Common myeloid progenitor, CD34-positive (primary cell): ENCODE measurements at regions not wholly inside any gene's neighbourhood (a gene's known extent, or its start where the extent isn't known, plus 50 kb on each side); places are given as distances from the start of the nearest gene placed in this dataset.

ENCODE experiments used
- CTCF ChIA-PET: fragments of 350-600 bp; sonication (Branson Sonifier 250); formaldehyde crosslinking; loops from one replicate; lab custom pipeline; 2021; ENCODE audit warnings: antibody characterized with exemption; lab: Charles Lee
- POLR2A ChIA-PET: fragments of 350-600 bp; sonication (Branson Sonifier 250); formaldehyde crosslinking; loops from one replicate; lab custom pipeline; 2021; ENCODE audit warnings: antibody characterized with exemption; lab: Charles Lee
- DNase-seq, 3 donors: peaks; one replicate each; pipeline versions ENCODE4 v3.0.0 to v3.0.0-alpha.2; 2013
- H3K27ac ChIP-seq, 2 experiments: 1 replicate in 1 of 2; 2 replicates in 1 of 2; pipeline ENCODE4 v1.7.0; 2013; ENCODE audit warnings: inconsistent platforms in 2 of 2, low read length in 2 of 2, mild to moderate bottlenecking in 2 of 2, low read depth in 1 of 2, moderate library complexity in 1 of 2; ENCODE audit not compliant: severe bottlenecking in 2 of 2, insufficient read depth in 1 of 2, poor library complexity in 1 of 2
- H3K27me3 ChIP-seq, 5 experiments: replicated peaks in 2 of 5; 1 replicate in 3 of 5; 2 replicates in 2 of 5; pipeline versions ENCODE4 v1.6.1 to v1.7.0; 2013; ENCODE audit warnings: low read length in 4 of 5, mild to moderate bottlenecking in 2 of 5, moderate library complexity in 2 of 5, inconsistent platforms in 1 of 5; ENCODE audit not compliant: insufficient read depth in 5 of 5, control insufficient read depth in 4 of 5
- H3K36me3 ChIP-seq, 4 experiments: 1 replicate in 2 of 4; 2 replicates in 2 of 4; pipeline versions ENCODE4 v1.6.1 to v1.7.0; 2013; ENCODE audit warnings: low read length in 3 of 4, control low read depth in 1 of 4, mild to moderate bottlenecking in 1 of 4; ENCODE audit not compliant: control insufficient read depth in 4 of 4, insufficient read depth in 4 of 4
- H3K4me1 ChIP-seq, 4 experiments: 1 replicate in 3 of 4; 2 replicates in 1 of 4; pipeline versions ENCODE4 v1.6.1 to v1.7.1; 2013; ENCODE audit warnings: low read length in 3 of 4, mild to moderate bottlenecking in 3 of 4, control low read depth in 1 of 4, inconsistent platforms in 1 of 4, moderate library complexity in 1 of 4; ENCODE audit not compliant: control insufficient read depth in 4 of 4, insufficient read depth in 4 of 4; ENCODE audit errors: control extremely low read depth in 1 of 4
- H3K4me3 ChIP-seq, 7 experiments: 1 replicate in 4 of 7; 2 replicates in 3 of 7; pipeline versions ENCODE4 v1.5.1 to v1.7.0; 2013; ENCODE audit warnings: mild to moderate bottlenecking in 7 of 7, low read length in 6 of 7, moderate library complexity in 6 of 7, inconsistent platforms in 2 of 7, low read depth in 2 of 7, control low read depth in 1 of 7; ENCODE audit not compliant: insufficient read depth in 4 of 7, control insufficient read depth in 1 of 7; ENCODE audit errors: extremely low read depth in 1 of 7
- H3K9me3 ChIP-seq, 5 experiments: 1 replicate in 4 of 5; 2 replicates in 1 of 5; pipeline versions ENCODE4 v1.6.1 to v1.7.1; 2013; ENCODE audit warnings: low read length in 4 of 5, mild to moderate bottlenecking in 2 of 5, inconsistent platforms in 1 of 5, low read depth in 1 of 5, moderate library complexity in 1 of 5; ENCODE audit not compliant: control insufficient read depth in 4 of 5, insufficient read depth in 2 of 5; ENCODE audit errors: control extremely low read depth in 1 of 5
- WGBS: methylation state at CpG from one replicate; pipeline ENCODE4 v1.1.5; 2013; ENCODE audit not compliant: insufficient coverage; 5-methylcytosine and 5-hydroxymethylcytosine counted together

GRCh38 chr4:178535939-178536579 lies 1093.8 kb upstream of the AGA start:
- DNase-seq: no peak
- ChIA-PET CTCF (no interaction called here), POLR2A (no interaction called here)
- Histone ChIP-seq H3K9me3 (no peaks in the 10 kb centered on the region), H3K27ac (no peak overlapping the region), H3K27me3 (no peaks in the 10 kb centered on the region), H3K4me1 (no peaks in the 10 kb centered on the region), H3K36me3 (no peaks in the 10 kb centered on the region), H3K4me3 (no peak overlapping the region)
- WGBS: 100% methylated on average over 1 of the region's 3 CpGs

GRCh38 chr4:178553201-178553600 lies 1111.0 kb upstream of the AGA start:
- CTCF ChIA-PET: no interaction called here
- POLR2A ChIA-PET: no interaction called here
- H3K4me1 ChIP-seq: peaks cover 0 to 9% (median under 1%) of the 10 kb centered on the region in 4 experiments
- no peaks in the 10 kb centered on the region for H3K9me3 ChIP-seq
- no peak overlapping the region for H3K27ac ChIP-seq
- H3K4me3 ChIP-seq: no peak overlapping the region
- no CpG with 5 or more reads among the region's 1 CpG for WGBS
- H3K27me3 ChIP-seq: no peaks in the 10 kb centered on the region
- no peaks in the 10 kb centered on the region for H3K36me3 ChIP-seq
- no peak for DNase-seq

- H3K27me3 ChIP-seq: no peaks in the 10 kb centered on the region
- H3K27ac ChIP-seq: no peak overlapping the region
- no CpG with 5 or more reads among the region's 1 CpG for WGBS
- H3K36me3 ChIP-seq: no peaks in the 10 kb centered on the region
- DNase-seq: no peak
- CTCF ChIA-PET: no interaction called here
- peaks cover 0 to 9% (median under 1%) of the 10 kb centered on the region in 4 experiments for H3K4me1 ChIP-seq
- POLR2A ChIA-PET: no interaction called here
- no peak overlapping the region for H3K4me3 ChIP-seq
- no peaks in the 10 kb centered on the region for H3K9me3 ChIP-seq
Observed at GRCh38 chr4:178554352-178554751, 1112.1 kb upstream of the AGA start.

- ChIA-PET POLR2A (no interaction called here), CTCF (no interaction called here)
- no peaks in the 10 kb centered on the region for H3K9me3 ChIP-seq
- peaks cover 0 to 13% (median 4%) of the 10 kb centered on the region in 4 experiments for H3K4me1 ChIP-seq
- no peak overlapping the region for H3K4me3 ChIP-seq
- no peak overlapping the region for H3K27ac ChIP-seq
- WGBS: no CpG with 5 or more reads among the region's 2 CpGs
- H3K27me3 ChIP-seq: no peaks in the 10 kb centered on the region
- no peaks in the 10 kb centered on the region for H3K36me3 ChIP-seq
- no peak for DNase-seq
Observed at GRCh38 chr4:178556796-178557195, 1114.6 kb upstream of the AGA start.

- Histone ChIP-seq H3K36me3 (no peaks in the 10 kb centered on the region), H3K27ac (no peak overlapping the region), H3K4me3 (no peak overlapping the region), H3K4me1 (no peaks in the 10 kb centered on the region), H3K27me3 (no peaks in the 10 kb centered on the region), H3K9me3 (no peaks in the 10 kb centered on the region)
- DNase-seq: peak; percentile 24 to 60 (median 45)
- ChIA-PET CTCF (interaction anchor here (0.6 to 3.1 kb wide), 6 partner anchors 9 to 735 kb away, joined by 3 to 13 read pairs (median 6); no protein-coding TSS in a partner anchor), POLR2A (no interaction called here)
- 82% methylated on average over 5 of the region's 7 CpGs for WGBS
Observed at GRCh38 chr4:178577933-178578332, 1135.7 kb upstream of the AGA start.

GRCh38 chr4:178595500-178596138 lies 1153.4 kb upstream of the AGA start:
- ChIA-PET POLR2A (no interaction called here), CTCF (no interaction called here)
- no peaks in the 10 kb centered on the region for H3K36me3 ChIP-seq
- WGBS: 67% methylated on average over 3 of the region's 6 CpGs
- DNase-seq: no peak
- peaks cover 0 to 19% (median 0%) of the 10 kb centered on the region in 5 experiments for H3K9me3 ChIP-seq
- H3K27me3 ChIP-seq: no peaks in the 10 kb centered on the region
- no peak overlapping the region for H3K27ac ChIP-seq
- H3K4me1 ChIP-seq: no peaks in the 10 kb centered on the region
- no peak overlapping the region for H3K4me3 ChIP-seq

GRCh38 chr4:178598672-178599071 lies 1156.4 kb upstream of the AGA start:
- ChIA-PET CTCF (interaction anchor here (1.8 kb wide), 1 partner anchor 11 kb away, joined by 7 read pairs; no protein-coding TSS in a partner anchor), POLR2A (no interaction called here)
- Histone ChIP-seq H3K4me3 (no peak overlapping the region), H3K9me3 (peaks cover 0 to 19% (median 0%) of the 10 kb centered on the region in 5 experiments), H3K4me1 (no peaks in the 10 kb centered on the region), H3K27me3 (no peaks in the 10 kb centered on the region), H3K36me3 (no peaks in the 10 kb centered on the region), H3K27ac (no peak overlapping the region)
- no CpG with 5 or more reads among the region's 1 CpG for WGBS
- no peak for DNase-seq
